ENCODE measurements at regions not wholly inside any gene's neighbourhood (a gene's known extent, or its start where the extent isn't known, plus 50 kb on each side); places are given as distances from the start of the nearest gene placed in this dataset.
"Not testable (repeated sequence)": the region's sequence is repeated elsewhere in the genome, so short reads cannot be mapped to it uniquely, and the experiment has no call there.

- Histone ChIP-seq H3K4me1 (ENCODE audit: insufficient read depth, low read length) (peaks cover 11% of the 10 kb centered on the region), H3K9me3 (ENCODE audit: low read length) (no peaks in the 10 kb centered on the region), H2AFZ (ENCODE audit: low read depth, low read length) (no peak overlapping the region), H3K36me3 (ENCODE audit: insufficient read depth, low read length) (no peaks in the 10 kb centered on the region), H3K27me3 (ENCODE audit: insufficient read depth, low read length) (no peaks in the 10 kb centered on the region), H3K4me3 (ENCODE audit: low read length) (no peak overlapping the region)
Observed at GRCh38 chr19:27974082-27974513, 1238.9 kb downstream of the UQCRFS1 start.

GRCh38 chr19:27972291-27973040, 1240.5 kb downstream of the UQCRFS1 start:
- Histone ChIP-seq H3K36me3 (ENCODE audit: insufficient read depth, low read length) (no peaks in the 10 kb centered on the region), H3K4me3 (ENCODE audit: low read length) (no peak overlapping the region), H3K27me3 (ENCODE audit: insufficient read depth, low read length) (no peaks in the 10 kb centered on the region), H3K4me1 (ENCODE audit: insufficient read depth, low read length) (peaks cover 11% of the 10 kb centered on the region), H3K9me3 (ENCODE audit: low read length) (no peaks in the 10 kb centered on the region), H2AFZ (ENCODE audit: low read depth, low read length) (no peak overlapping the region)

- Histone ChIP-seq H3K4me3 (ENCODE audit: low read length) (no peak overlapping the region), H3K4me1 (ENCODE audit: insufficient read depth, low read length) (peaks cover 11% of the 10 kb centered on the region), H2AFZ (ENCODE audit: low read depth, low read length) (no peak overlapping the region), H3K27me3 (ENCODE audit: insufficient read depth, low read length) (no peaks in the 10 kb centered on the region), H3K9me3 (ENCODE audit: low read length) (no peaks in the 10 kb centered on the region), H3K36me3 (ENCODE audit: insufficient read depth, low read length) (no peaks in the 10 kb centered on the region)
Observed at GRCh38 chr19:27971869-27972268, 1241.1 kb downstream of the UQCRFS1 start.

- H2AFZ ChIP-seq (ENCODE audit: low read depth, low read length), result no peak overlapping the region
- H3K4me3 ChIP-seq (ENCODE audit: low read length), result no peak overlapping the region
- H3K4me1 ChIP-seq (ENCODE audit: insufficient read depth, low read length), result peaks cover 11% of the 10 kb centered on the region
- H3K9me3 ChIP-seq (ENCODE audit: low read length), result no peaks in the 10 kb centered on the region
- no peaks in the 10 kb centered on the region for H3K36me3 ChIP-seq (ENCODE audit: insufficient read depth, low read length)
- no peaks in the 10 kb centered on the region for H3K27me3 ChIP-seq (ENCODE audit: insufficient read depth, low read length)
Observed at GRCh38 chr19:27971071-27971470, 1241.9 kb downstream of the UQCRFS1 start.

- Histone ChIP-seq H3K4me1 (ENCODE audit: insufficient read depth, low read length) (peaks cover 11% of the 10 kb centered on the region), H3K9me3 (ENCODE audit: low read length) (no peaks in the 10 kb centered on the region), H3K4me3 (ENCODE audit: low read length) (no peak overlapping the region), H3K36me3 (ENCODE audit: insufficient read depth, low read length) (no peaks in the 10 kb centered on the region), H3K27me3 (ENCODE audit: insufficient read depth, low read length) (no peaks in the 10 kb centered on the region), H2AFZ (ENCODE audit: low read depth, low read length) (no peak overlapping the region)
Observed at GRCh38 chr19:27966390-27966816, 1246.5 kb downstream of the UQCRFS1 start.

- H3K27me3 ChIP-seq (ENCODE audit: insufficient read depth, low read length), result no peaks in the 10 kb centered on the region
- H3K4me3 ChIP-seq (ENCODE audit: low read length), result no peak overlapping the region
- H3K9me3 ChIP-seq (ENCODE audit: low read length), result no peaks in the 10 kb centered on the region
- peaks cover 5% of the 10 kb centered on the region for H3K4me1 ChIP-seq (ENCODE audit: insufficient read depth, low read length)
- no peaks in the 10 kb centered on the region for H3K36me3 ChIP-seq (ENCODE audit: insufficient read depth, low read length)
- no peak overlapping the region for H2AFZ ChIP-seq (ENCODE audit: low read depth, low read length)
Observed at GRCh38 chr19:27964185-27964584, 1248.8 kb downstream of the UQCRFS1 start.

- Histone ChIP-seq H3K4me1 (ENCODE audit: insufficient read depth, low read length) (peaks cover 5% of the 10 kb centered on the region), H3K36me3 (ENCODE audit: insufficient read depth, low read length) (no peaks in the 10 kb centered on the region), H2AFZ (ENCODE audit: low read depth, low read length) (no peak overlapping the region), H3K27me3 (ENCODE audit: insufficient read depth, low read length) (no peaks in the 10 kb centered on the region), H3K9me3 (ENCODE audit: low read length) (no peaks in the 10 kb centered on the region), H3K4me3 (ENCODE audit: low read length) (no peak overlapping the region)
Observed at GRCh38 chr19:27962264-27962663, 1250.7 kb downstream of the UQCRFS1 start.

- Histone ChIP-seq H3K9me3 (ENCODE audit: low read length) (no peaks in the 10 kb centered on the region), H2AFZ (ENCODE audit: low read depth, low read length) (peak overlapping the region; percentile 87), H3K36me3 (ENCODE audit: insufficient read depth, low read length) (no peaks in the 10 kb centered on the region), H3K4me1 (ENCODE audit: insufficient read depth, low read length) (peaks cover 9% of the 10 kb centered on the region), H3K4me3 (ENCODE audit: low read length) (no peak overlapping the region), H3K27me3 (ENCODE audit: insufficient read depth, low read length) (no peaks in the 10 kb centered on the region)
Observed at GRCh38 chr19:27955485-27956480, 1257.2 kb downstream of the UQCRFS1 start.

- H2AFZ ChIP-seq (ENCODE audit: low read depth, low read length); H3K4me1 ChIP-seq (ENCODE audit: insufficient read depth, low read length); H3K9me3 ChIP-seq (ENCODE audit: low read length); H3K36me3 ChIP-seq (ENCODE audit: insufficient read depth, low read length); H3K4me3 ChIP-seq (ENCODE audit: low read length); H3K27me3 ChIP-seq (ENCODE audit: insufficient read depth, low read length): not testable (repeated sequence)
Observed at GRCh38 chr19:27942607-27943006, 1270.3 kb downstream of the UQCRFS1 start.

GRCh38 chr19:27936139-27936538, 1276.8 kb downstream of the UQCRFS1 start:
- no peaks in the 10 kb centered on the region for H3K9me3 ChIP-seq (ENCODE audit: low read length)
- H3K36me3 ChIP-seq (ENCODE audit: insufficient read depth, low read length), result no peaks in the 10 kb centered on the region
- H3K4me3 ChIP-seq (ENCODE audit: low read length), result no peak overlapping the region
- H3K27me3 ChIP-seq (ENCODE audit: insufficient read depth, low read length), result no peaks in the 10 kb centered on the region
- no peaks in the 10 kb centered on the region for H3K4me1 ChIP-seq (ENCODE audit: insufficient read depth, low read length)
- no peak overlapping the region for H2AFZ ChIP-seq (ENCODE audit: low read depth, low read length)

- no peaks in the 10 kb centered on the region for H3K4me1 ChIP-seq (ENCODE audit: insufficient read depth, low read length)
- no peaks in the 10 kb centered on the region for H3K36me3 ChIP-seq (ENCODE audit: insufficient read depth, low read length)
- H3K4me3 ChIP-seq (ENCODE audit: low read length), result no peak overlapping the region
- no peak overlapping the region for H2AFZ ChIP-seq (ENCODE audit: low read depth, low read length)
- H3K27me3 ChIP-seq (ENCODE audit: insufficient read depth, low read length), result no peaks in the 10 kb centered on the region
- H3K9me3 ChIP-seq (ENCODE audit: low read length), result no peaks in the 10 kb centered on the region
Observed at GRCh38 chr19:27935669-27936068, 1277.3 kb downstream of the UQCRFS1 start.

- Histone ChIP-seq H3K4me1 (ENCODE audit: insufficient read depth, low read length) (no peaks in the 10 kb centered on the region), H3K27me3 (ENCODE audit: insufficient read depth, low read length) (no peaks in the 10 kb centered on the region), H2AFZ (ENCODE audit: low read depth, low read length) (no peak overlapping the region), H3K36me3 (ENCODE audit: insufficient read depth, low read length) (no peaks in the 10 kb centered on the region), H3K9me3 (ENCODE audit: low read length) (no peaks in the 10 kb centered on the region), H3K4me3 (ENCODE audit: low read length) (no peak overlapping the region)
Observed at GRCh38 chr19:27929399-27929798, 1283.6 kb downstream of the UQCRFS1 start.

GRCh38 chr19:27925202-27925601, 1287.7 kb downstream of the UQCRFS1 start:
- Histone ChIP-seq H3K36me3 (ENCODE audit: insufficient read depth, low read length) (no peaks in the 10 kb centered on the region), H3K27me3 (ENCODE audit: insufficient read depth, low read length) (no peaks in the 10 kb centered on the region), H2AFZ (ENCODE audit: low read depth, low read length) (no peak overlapping the region)

More at GRCh38 chr19:27925202-27925601, 1287.7 kb downstream of the UQCRFS1 start:
- Histone ChIP-seq H3K4me1 (ENCODE audit: insufficient read depth, low read length) (no peaks in the 10 kb centered on the region), H3K9me3 (ENCODE audit: low read length) (no peaks in the 10 kb centered on the region), H3K4me3 (ENCODE audit: low read length) (no peak overlapping the region)

Measured in neuron (in vitro differentiated cells).